GM12878 (cell line): ENCODE measurements at regions not wholly inside any gene's neighbourhood (a gene's known extent, or its start where the extent isn't known, plus 50 kb on each side); places are given as distances from the start of the nearest gene placed in this dataset.

Experiments
- ASH2L ChIP-seq: fragments of 300-600, 200-600 bp; sonication (generic); IDR thresholded peaks from 2 replicates; pipeline ENCODE4 v1.6.1; 2017; ENCODE audit warnings: low read depth, mild to moderate bottlenecking, borderline replicate concordance
- CHD1 ChIP-seq: IDR thresholded peaks from 2 replicates; pipeline ENCODE4 v1.6.1; 2012; ENCODE audit warnings: low read depth, low read length, improper control_type of control experiment
- ETV6 ChIP-seq, 2 experiments: fragments of 450-650 bp in 1 of 2; IDR thresholded peaks in 1 of 2; conservative IDR thresholded peaks in 1 of 2; 2 replicates each; pipeline ENCODE4 v1.6.1; 2014; ENCODE audit warnings: antibody characterized with exemption in 1 of 2, borderline replicate concordance in 1 of 2, low read depth in 1 of 2, mild to moderate bottlenecking in 1 of 2, moderate library complexity in 1 of 2
- JUND ChIP-seq: IDR thresholded peaks from 2 replicates; pipeline ENCODE4 v1.6.1; 2012; ENCODE audit warnings: low read depth, mild to moderate bottlenecking, low read length, improper control_type of control experiment, moderate library complexity
- MEF2B ChIP-seq: fragments of 450-650 bp; IDR thresholded peaks from 2 replicates; pipeline ENCODE4 v1.6.1; 2018; ENCODE audit warnings: mild to moderate bottlenecking, moderate library complexity; ENCODE audit not compliant: partially characterized antibody, poor library complexity, severe bottlenecking
- PRDM15 ChIP-seq: fragments of 450-650 bp; formaldehyde crosslinking; IDR thresholded peaks from 2 replicates; pipeline ENCODE4 v1.4.0; 2020; ENCODE audit warnings: mild to moderate bottlenecking, moderate library complexity
- SIN3A ChIP-seq: IDR thresholded peaks from 2 replicates; pipeline ENCODE4 v1.6.1; 2012; ENCODE audit warnings: low read depth, low read length, improper control_type of control experiment
- SRF ChIP-seq, 2 experiments: IDR thresholded peaks; 2 replicates each; pipeline ENCODE4 v1.6.1; 2011; ENCODE audit warnings: low read depth in 2 of 2, low read length in 2 of 2, mild to moderate bottlenecking in 1 of 2, moderate library complexity in 1 of 2

DNA sequence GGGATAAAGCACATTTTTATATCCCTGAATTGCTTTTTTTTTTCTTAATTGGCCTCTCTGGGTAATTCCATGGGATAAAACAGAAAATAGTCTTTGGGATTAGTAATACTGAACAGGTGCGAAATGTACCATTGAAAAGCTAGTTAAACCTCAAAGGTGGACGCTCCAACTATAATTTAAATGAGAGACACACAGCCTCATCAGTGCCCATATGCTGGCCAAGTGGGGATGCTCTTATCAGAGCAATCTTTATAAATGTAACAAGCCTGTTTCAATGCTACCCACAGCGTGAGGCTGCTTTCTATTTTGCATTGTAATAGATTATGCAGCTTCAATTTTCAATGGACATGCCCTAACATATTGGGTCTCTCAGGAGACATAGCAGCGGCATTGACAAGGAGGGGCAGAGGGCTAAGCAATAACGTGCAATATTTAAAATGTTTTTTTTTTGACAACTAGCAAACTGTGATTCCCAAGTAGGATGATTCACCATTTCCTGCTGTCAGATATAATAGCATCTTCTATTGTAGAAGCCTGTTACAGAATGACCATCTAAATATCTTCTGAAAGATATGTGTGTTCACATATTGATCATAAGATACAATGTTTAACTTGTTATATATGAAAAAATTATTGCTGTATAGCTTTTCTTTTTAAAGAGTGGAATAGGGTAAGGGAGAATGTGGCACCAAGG is 91.3 kb upstream of the BET1 start:
- TF ChIP-seq MEF2B (no peak), PRDM15 (CRISPR knock-in tag) (no peak), SRF (IDR thresholded peaks at IDR 0.05; ENCODE audit: low read depth in 2 of 2, low read length in 2 of 2) (no peak), CHD1 (no peak), JUND (no peak), ETV6 (conservative IDR thresholded peaks at IDR 0.05 in 1 of 2, IDR thresholded peaks at IDR 0.05 in 1 of 2; ENCODE audit: borderline replicate concordance in 1 of 2, low read depth in 1 of 2) (no peak), ASH2L (no peak), SIN3A (no peak)
